MCF 10A (cell line): ENCODE measurements at regions not wholly inside any gene's neighbourhood (a gene's known extent, or its start where the extent isn't known, plus 50 kb on each side); places are given as distances from the start of the nearest gene placed in this dataset.

Experiments used
- BruUV-seq: library from RNA; stranded (reverse); fragments of 400-500 nt; replicated peaks from 2 replicates; lab custom pipeline; 2021; lab: Mats Ljungman, UMichigan
- CTCF ChIA-PET: fragments of 300-600 bp; sonication (Branson Sonifier 250); formaldehyde crosslinking; extraction: SDS; loops from one replicate; lab custom pipeline; 2021; ENCODE audit warnings: antibody characterized with exemption, inconsistent platforms; lab: Yijun Ruan, JAX
- POLR2A ChIA-PET: fragments of 300-600, 350-650 bp; sonication (Branson Sonifier 250); formaldehyde crosslinking; extraction: SDS; loops from one replicate; lab custom pipeline; 2020; ENCODE audit warnings: antibody characterized with exemption, inconsistent platforms; lab: Yijun Ruan, JAX
- DNase-seq: peaks from one replicate; pipeline ENCODE4 v3.0.0-alpha.2; 2018; ENCODE audit not compliant: unreplicated experiment
- H3K27ac Mint-ChIP-seq: one replicate; pipeline ENCODE4 v1.8.0; 2022; ENCODE audit warnings: mild to moderate bottlenecking, low read depth, mixed read lengths; ENCODE audit not compliant: unreplicated experiment
- H3K27me3 Mint-ChIP-seq: one replicate; pipeline ENCODE4 v1.8.0; 2022; ENCODE audit warnings: mixed read lengths; ENCODE audit not compliant: insufficient read depth, unreplicated experiment
- H3K36me3 Mint-ChIP-seq: one replicate; pipeline ENCODE4 v1.8.0; 2022; ENCODE audit warnings: mild to moderate bottlenecking, moderate library complexity, mixed read lengths; ENCODE audit not compliant: insufficient read depth, unreplicated experiment
- H3K4me1 Mint-ChIP-seq: one replicate; pipeline ENCODE4 v1.8.0; 2022; ENCODE audit warnings: mixed read lengths; ENCODE audit not compliant: insufficient read depth, unreplicated experiment
- H3K4me3 Mint-ChIP-seq: one replicate; pipeline ENCODE4 v1.8.0; 2022; ENCODE audit warnings: mild to moderate bottlenecking, moderate library complexity, mixed read lengths; ENCODE audit not compliant: unreplicated experiment
- H3K9me3 Mint-ChIP-seq: one replicate; pipeline ENCODE4 v1.8.0; 2022; ENCODE audit warnings: mixed read lengths; ENCODE audit not compliant: unreplicated experiment
- intact Hi-C: fragments of 100-400 bp; cut with micrococcal nuclease; formaldehyde crosslinking; loops from 2 replicates; pipeline ENCODE4 v1.14.1; 2022
- TF ChIP-seq, protein P1 (sequence below): fragments of 200-600 bp; IDR thresholded peaks from one replicate; pipeline ENCODE4 v1.8.0; 2022; ENCODE audit warnings: antibody characterized with exemption, mild to moderate bottlenecking; ENCODE audit not compliant: unreplicated experiment

DNA sequence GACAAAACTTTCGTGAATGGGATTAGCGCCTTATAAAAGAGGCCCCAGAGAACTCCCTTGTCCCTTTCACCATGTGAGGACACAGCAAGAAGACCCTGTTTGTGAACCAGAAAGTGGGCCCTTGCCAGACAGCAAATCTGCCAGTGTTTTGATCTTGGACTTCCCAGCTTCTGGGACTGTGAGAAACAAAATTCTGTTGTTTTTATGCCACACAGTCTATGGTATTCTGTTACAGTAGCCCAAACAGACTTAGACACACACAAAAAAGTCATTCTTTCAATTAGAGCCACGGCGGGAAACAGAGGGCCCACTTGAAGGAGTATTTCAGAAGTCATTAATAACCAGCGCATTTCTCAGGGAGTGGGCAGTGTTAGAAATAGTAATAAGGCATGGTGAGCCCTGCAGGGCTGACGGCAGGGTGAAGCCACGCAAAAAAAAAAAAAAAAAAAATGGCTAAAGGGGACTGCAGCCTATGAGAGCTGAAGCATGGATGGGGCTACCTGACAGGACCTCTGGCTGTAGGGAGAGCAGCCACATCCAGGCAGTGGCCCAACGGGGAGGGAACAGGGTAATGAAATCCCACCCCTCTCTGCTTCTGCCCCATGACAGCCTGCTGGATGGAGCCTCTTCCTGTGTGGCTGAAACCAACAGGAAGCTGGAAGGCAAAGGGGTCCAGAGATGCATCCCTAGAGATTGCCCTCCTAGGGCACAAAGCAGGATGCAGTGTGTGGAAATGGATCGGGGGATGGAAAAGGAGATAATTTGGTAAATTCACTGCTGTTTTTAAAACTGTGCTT lies 189.3 kb downstream of the KCNS3 start:
- TF ChIP-seq, protein P1, sequence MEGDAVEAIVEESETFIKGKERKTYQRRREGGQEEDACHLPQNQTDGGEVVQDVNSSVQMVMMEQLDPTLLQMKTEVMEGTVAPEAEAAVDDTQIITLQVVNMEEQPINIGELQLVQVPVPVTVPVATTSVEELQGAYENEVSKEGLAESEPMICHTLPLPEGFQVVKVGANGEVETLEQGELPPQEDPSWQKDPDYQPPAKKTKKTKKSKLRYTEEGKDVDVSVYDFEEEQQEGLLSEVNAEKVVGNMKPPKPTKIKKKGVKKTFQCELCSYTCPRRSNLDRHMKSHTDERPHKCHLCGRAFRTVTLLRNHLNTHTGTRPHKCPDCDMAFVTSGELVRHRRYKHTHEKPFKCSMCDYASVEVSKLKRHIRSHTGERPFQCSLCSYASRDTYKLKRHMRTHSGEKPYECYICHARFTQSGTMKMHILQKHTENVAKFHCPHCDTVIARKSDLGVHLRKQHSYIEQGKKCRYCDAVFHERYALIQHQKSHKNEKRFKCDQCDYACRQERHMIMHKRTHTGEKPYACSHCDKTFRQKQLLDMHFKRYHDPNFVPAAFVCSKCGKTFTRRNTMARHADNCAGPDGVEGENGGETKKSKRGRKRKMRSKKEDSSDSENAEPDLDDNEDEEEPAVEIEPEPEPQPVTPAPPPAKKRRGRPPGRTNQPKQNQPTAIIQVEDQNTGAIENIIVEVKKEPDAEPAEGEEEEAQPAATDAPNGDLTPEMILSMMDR, result no peak
- Mint-ChIP-seq H3K36me3 (no peaks in the 10 kb centered on the region), H3K27me3 (peaks cover 24% of the 10 kb centered on the region), H3K4me3 (no peak overlapping the region), H3K9me3 (no peaks in the 10 kb centered on the region), H3K27ac (no peak overlapping the region), H3K4me1 (peaks cover 6% of the 10 kb centered on the region)
- intact Hi-C loops, result no loop called here
- CTCF ChIA-PET, result no interaction called here
- no TSS peak for BruUV-seq
- DNase-seq, result no peak
- POLR2A ChIA-PET, result no interaction called here

DNA sequence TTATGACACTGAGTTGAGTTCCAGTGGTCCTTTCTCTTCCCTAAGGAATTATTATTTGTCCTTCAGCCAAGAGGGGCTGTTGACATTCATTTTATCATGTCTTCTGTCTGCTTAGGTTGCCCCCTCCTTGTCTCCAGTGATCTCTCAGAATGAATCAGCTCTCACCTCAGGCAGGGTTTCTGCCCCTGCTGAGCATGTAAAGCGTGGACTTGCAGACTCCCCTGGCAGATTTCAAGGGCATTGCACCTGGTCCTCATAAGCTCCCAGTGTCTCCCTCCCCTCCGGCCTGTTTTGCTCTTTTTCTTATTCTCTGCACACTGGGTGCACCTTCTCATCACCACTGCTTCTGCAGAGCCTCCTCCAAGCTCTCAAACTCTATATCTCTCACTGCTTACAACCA lies 188.4 kb downstream of the KCNS3 start:
- BruUV-seq, result no TSS peak
- Mint-ChIP-seq H3K9me3 (no peaks in the 10 kb centered on the region), H3K27ac (no peak overlapping the region), H3K4me1 (peaks cover 6% of the 10 kb centered on the region), H3K36me3 (no peaks in the 10 kb centered on the region), H3K4me3 (no peak overlapping the region), H3K27me3 (peaks cover 24% of the 10 kb centered on the region)
- no peak for DNase-seq
- CTCF ChIA-PET, result no interaction called here
- POLR2A ChIA-PET, result interaction anchor here (0.6 kb wide), 1 partner anchor 36 kb away, joined by 3 read pairs; no protein-coding TSS in a partner anchor
- TF ChIP-seq, protein P1, result no peak
- intact Hi-C loops, result no loop called here

DNA sequence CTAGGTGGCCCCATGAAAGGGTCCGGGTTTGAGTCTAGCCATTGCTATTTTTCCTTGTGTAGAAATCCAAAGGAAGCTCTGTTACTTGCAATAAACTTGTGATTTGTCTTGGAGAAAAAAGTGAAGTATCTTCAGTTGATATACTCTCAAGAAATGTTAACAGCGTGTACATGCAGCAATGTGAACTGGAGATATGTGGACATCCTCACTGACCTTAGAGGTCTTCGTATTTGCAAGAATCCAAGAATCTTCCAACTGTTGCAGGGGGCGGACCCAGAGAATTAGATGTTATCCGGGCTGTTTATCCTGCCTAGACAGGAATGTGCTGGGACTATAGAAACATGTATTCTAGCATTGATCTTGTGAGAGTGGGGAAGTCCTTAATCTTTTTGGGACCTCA lies 187.6 kb downstream of the KCNS3 start:
- H3K27ac Mint-ChIP-seq, result no peak overlapping the region
- H3K4me3 Mint-ChIP-seq, result no peak overlapping the region
- TF ChIP-seq, protein P1, result no peak
- DNase-seq, result no peak
- H3K36me3 Mint-ChIP-seq, result no peaks in the 10 kb centered on the region
- no peaks in the 10 kb centered on the region for H3K9me3 Mint-ChIP-seq
- ChIA-PET POLR2A (no interaction called here), CTCF (interaction anchor here (0.8 kb wide), 1 partner anchor 10 kb away, joined by 4 read pairs; no protein-coding TSS in a partner anchor)
- peaks cover 21% of the 10 kb centered on the region for H3K27me3 Mint-ChIP-seq
- intact Hi-C loops, result no loop called here
- BruUV-seq, result no TSS peak
- peaks cover 6% of the 10 kb centered on the region for H3K4me1 Mint-ChIP-seq

DNA sequence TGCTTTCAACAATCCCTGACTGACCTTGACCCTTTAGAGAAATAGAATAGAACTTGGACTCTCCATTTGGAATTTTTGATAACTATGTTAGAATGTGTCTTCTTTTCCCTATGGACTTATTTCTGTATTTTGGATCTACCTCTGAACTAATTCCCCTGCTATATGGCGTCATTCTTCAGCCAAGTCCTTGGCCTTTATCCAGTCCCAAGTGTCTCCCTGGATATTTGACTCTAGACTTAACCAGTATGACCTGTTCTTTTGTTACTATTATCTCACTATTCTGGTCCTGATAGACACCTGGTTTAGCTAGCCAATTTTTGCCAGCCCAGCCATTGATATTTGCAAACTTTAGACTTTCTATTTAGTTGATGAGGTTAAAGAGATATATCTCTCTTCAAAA lies 186.8 kb downstream of the KCNS3 start:
- H3K27me3 Mint-ChIP-seq, result peaks cover 17% of the 10 kb centered on the region
- H3K4me1 Mint-ChIP-seq, result peaks cover 6% of the 10 kb centered on the region
- intact Hi-C loops, result no loop called here
- TF ChIP-seq, protein P1, result no peak
- H3K9me3 Mint-ChIP-seq, result no peaks in the 10 kb centered on the region
- DNase-seq, result no peak
- H3K4me3 Mint-ChIP-seq, result no peak overlapping the region
- POLR2A ChIA-PET, result interaction anchor here (0.7 kb wide), 1 partner anchor 10 kb away, joined by 3 read pairs; no protein-coding TSS in a partner anchor
- BruUV-seq, result no TSS peak
- CTCF ChIA-PET, result interaction anchor here (0.6 to 0.8 kb wide), 2 partner anchors 11 to 235 kb away, joined by 3 to 4 read pairs; no protein-coding TSS in a partner anchor
- H3K27ac Mint-ChIP-seq, result no peak overlapping the region
- no peaks in the 10 kb centered on the region for H3K36me3 Mint-ChIP-seq
